ENCODE measurements at regions not wholly inside any gene's neighbourhood (a gene's known extent, or its start where the extent isn't known, plus 50 kb on each side); places are given as distances from the start of the nearest gene placed in this dataset.

- Histone ChIP-seq H3K9me3 (ENCODE audit: insufficient read depth, low read depth) (no peaks in the 10 kb centered on the region), H4K20me1 (ENCODE audit: insufficient read depth) (peaks cover 4% of the 10 kb centered on the region; the same call in 1 of the 2 replicates), H3K9me2 (ENCODE audit: insufficient read depth) (no peaks in the 10 kb centered on the region), H3F3A (ENCODE audit: insufficient read depth, low read depth) (no peaks in the 10 kb centered on the region), H3K79me2 (ENCODE audit: low read depth) (no peaks in the 10 kb centered on the region), H3K27me3 (ENCODE audit: insufficient read depth, low read depth) (no peaks in the 10 kb centered on the region), H3K4me3 (no peak overlapping the region), H3K36me3 (ENCODE audit: low read depth) (no peaks in the 10 kb centered on the region), H3K4me2 (no peak overlapping the region), H3K4me1 (replicated peaks; ENCODE audit: insufficient read depth) (no peaks in the 10 kb centered on the region), H3K27ac (no peak overlapping the region), H2AFZ (no peak overlapping the region)
- intact Hi-C loops (cut with micrococcal nuclease; ENCODE audit: unreplicated experiment), result no loop called here
- CTCF ChIA-PET, result no interaction called here
- TF ChIP-seq CTCF (conservative IDR thresholded peaks at IDR 0.05) (no peak), EZH2 (IDR thresholded peaks at IDR 0.05; ENCODE audit: low read depth) (no peak)
- POLR2A ChIA-PET (ENCODE audit: unreplicated experiment), result no interaction called here
- no TSS peak for BruUV-seq (replicated peaks)
- DNase-seq, result no peak
Measured at GRCh38 chr13:99630269-99630898, 129.1 kb downstream of the TM9SF2 start.

- POLR2A ChIA-PET (ENCODE audit: unreplicated experiment), result no interaction called here
- CTCF ChIA-PET, result no interaction called here
- no peak overlapping the region for H3K4me2 ChIP-seq
- H3K9me2 ChIP-seq (ENCODE audit: insufficient read depth), result no peaks in the 10 kb centered on the region
- H3K4me1 ChIP-seq (replicated peaks; ENCODE audit: insufficient read depth), result no peaks in the 10 kb centered on the region
- peaks cover 4% of the 10 kb centered on the region; the same call in 1 of the 2 replicates for H4K20me1 ChIP-seq (ENCODE audit: insufficient read depth)
- H3K79me2 ChIP-seq (ENCODE audit: low read depth), result no peaks in the 10 kb centered on the region
- H3K9me3 ChIP-seq (ENCODE audit: insufficient read depth, low read depth), result no peaks in the 10 kb centered on the region
- H3K27ac ChIP-seq, result no peak overlapping the region
- BruUV-seq (replicated peaks), result no TSS peak
- DNase-seq, result no peak
- H2AFZ ChIP-seq, result no peak overlapping the region
- TF ChIP-seq EZH2 (IDR thresholded peaks at IDR 0.05; ENCODE audit: low read depth), result no peak
- no peak for TF ChIP-seq CTCF (conservative IDR thresholded peaks at IDR 0.05)
- intact Hi-C loops (cut with micrococcal nuclease; ENCODE audit: unreplicated experiment), result no loop called here
- H3K4me3 ChIP-seq, result no peak overlapping the region
- H3K36me3 ChIP-seq (ENCODE audit: low read depth), result no peaks in the 10 kb centered on the region
- no peaks in the 10 kb centered on the region for H3F3A ChIP-seq (ENCODE audit: insufficient read depth, low read depth)
- no peaks in the 10 kb centered on the region for H3K27me3 ChIP-seq (ENCODE audit: insufficient read depth, low read depth)
Measured at GRCh38 chr13:99629641-99630040, 128.4 kb downstream of the TM9SF2 start.

- Histone ChIP-seq H3F3A (ENCODE audit: insufficient read depth, low read depth) (no peaks in the 10 kb centered on the region), H3K4me2 (no peak overlapping the region), H3K4me1 (replicated peaks; ENCODE audit: insufficient read depth) (no peaks in the 10 kb centered on the region), H3K9me3 (ENCODE audit: insufficient read depth, low read depth) (no peaks in the 10 kb centered on the region), H3K79me2 (ENCODE audit: low read depth) (no peaks in the 10 kb centered on the region), H3K4me3 (no peak overlapping the region), H2AFZ (no peak overlapping the region), H4K20me1 (ENCODE audit: insufficient read depth) (peaks cover 4% of the 10 kb centered on the region; the same call in 1 of the 2 replicates), H3K27ac (no peak overlapping the region), H3K9me2 (ENCODE audit: insufficient read depth) (no peaks in the 10 kb centered on the region), H3K27me3 (ENCODE audit: insufficient read depth, low read depth) (no peaks in the 10 kb centered on the region), H3K36me3 (ENCODE audit: low read depth) (no peaks in the 10 kb centered on the region)
- no peak for DNase-seq
- ChIA-PET CTCF (no interaction called here), POLR2A (ENCODE audit: unreplicated experiment) (no interaction called here)
- no peak for TF ChIP-seq CTCF (conservative IDR thresholded peaks at IDR 0.05)
- TF ChIP-seq EZH2 (IDR thresholded peaks at IDR 0.05; ENCODE audit: low read depth), result no peak
- intact Hi-C loops (cut with micrococcal nuclease; ENCODE audit: unreplicated experiment), result no loop called here
- BruUV-seq (replicated peaks), result no TSS peak
Measured at GRCh38 chr13:99628442-99628841, 127.2 kb downstream of the TM9SF2 start.
